Keratinocyte (primary cell): ENCODE measurements at regions not wholly inside any gene's neighbourhood (a gene's known extent, or its start where the extent isn't known, plus 50 kb on each side); places are given as distances from the start of the nearest gene placed in this dataset.

Source experiments
- DNase-seq: peaks from one replicate; pipeline ENCODE4 v3.0.0-alpha.2; 2011; ENCODE audit warnings: low read depth, missing footprints, low spot score
- FAIRE-seq: peaks from 2 replicates; lab custom pipeline; 2011; peaks lifted over from hg19 to GRCh38; lab: Jason Lieb, UNC
- H2AFZ ChIP-seq: 2 replicates; pipeline ENCODE4 v1.6.0; 2012; ENCODE audit warnings: low read length, control low read depth, inconsistent platforms; ENCODE audit not compliant: control insufficient read depth
- H3K27ac ChIP-seq: 2 replicates; pipeline ENCODE4 v1.5.1; 2011; ENCODE audit warnings: low read length; ENCODE audit not compliant: control insufficient read depth, insufficient read depth
- H3K27me3 ChIP-seq: 3 replicates; pipeline ENCODE4 v1.6.0; 2011; ENCODE audit warnings: low read length; ENCODE audit not compliant: control insufficient read depth, insufficient read depth; ENCODE audit errors: extremely low read depth
- H3K36me3 ChIP-seq, 2 experiments: 2 replicates in 1 of 2; 3 replicates in 1 of 2; pipeline ENCODE4 v1.5.1; 2011; ENCODE audit warnings: low read length in 2 of 2, mild to moderate bottlenecking in 1 of 2; ENCODE audit not compliant: control insufficient read depth in 2 of 2, insufficient read depth in 2 of 2; ENCODE audit errors: extremely low read depth in 1 of 2
- H3K4me1 ChIP-seq: 3 replicates; pipeline ENCODE4 v1.5.1; 2011; ENCODE audit warnings: low read length; ENCODE audit not compliant: control insufficient read depth, insufficient read depth; ENCODE audit errors: extremely low read depth
- H3K4me2 ChIP-seq: 3 replicates; pipeline ENCODE4 v1.6.0; 2011; ENCODE audit warnings: low read depth, low read length; ENCODE audit not compliant: control insufficient read depth, insufficient read depth; ENCODE audit errors: extremely low read depth
- H3K4me3 ChIP-seq, 3 experiments: fragments of 200-600 bp in 1 of 3; sonication (generic) in 1 of 3; 2 replicates in 2 of 3; 3 replicates in 1 of 3; pipeline ENCODE4 v1.5.1; 2011 to 2016; ENCODE audit warnings: low read length in 3 of 3, mild to moderate bottlenecking in 3 of 3, control low read depth in 2 of 3, inconsistent platforms in 1 of 3, low read depth in 1 of 3, mixed read lengths in 1 of 3, mixed run types in 1 of 3, moderate library complexity in 1 of 3; ENCODE audit not compliant: control insufficient read depth in 2 of 3, insufficient read depth in 2 of 3; ENCODE audit errors: extremely low read depth in 1 of 3
- H3K79me2 ChIP-seq: 2 replicates; pipeline ENCODE4 v1.6.0; 2012; ENCODE audit warnings: low read length; ENCODE audit not compliant: control insufficient read depth, insufficient read depth
- H3K9ac ChIP-seq: 3 replicates; pipeline ENCODE4 v1.6.0; 2011; ENCODE audit warnings: low read length; ENCODE audit not compliant: control insufficient read depth, insufficient read depth; ENCODE audit errors: extremely low read depth
- H3K9me1 ChIP-seq: 3 replicates; pipeline ENCODE4 v1.6.0; 2011; ENCODE audit warnings: low read length; ENCODE audit not compliant: control insufficient read depth, insufficient read depth; ENCODE audit errors: extremely low read depth
- H3K9me3 ChIP-seq: 2 replicates; pipeline ENCODE4 v1.5.1; 2012; ENCODE audit warnings: low read depth, low read length; ENCODE audit not compliant: control insufficient read depth
- H4K20me1 ChIP-seq: 3 replicates; pipeline ENCODE4 v1.6.0; 2011; ENCODE audit warnings: low read length; ENCODE audit not compliant: control insufficient read depth, insufficient read depth; ENCODE audit errors: extremely low read depth
- EZH2 ChIP-seq: IDR thresholded peaks from one replicate; pipeline ENCODE4 v1.6.1; 2012; ENCODE audit warnings: inconsistent platforms, mild to moderate bottlenecking, low read length, moderate library complexity
- dilution Hi-C: fragments of 300-500 bp; cut with MboI; formaldehyde crosslinking; loops from one replicate; pipeline ENCODE4 v1.7.0; 2020; ENCODE audit warnings: low sequenced_read_pairs; ENCODE audit not compliant: extremely low pct_ligation_motif_present
- TF ChIP-seq, protein P1 (sequence below), 3 experiments: IDR thresholded peaks in 1 of 3; conservative IDR thresholded peaks in 1 of 3; optimal IDR thresholded peaks in 1 of 3; 2 replicates in 2 of 3; 3 replicates in 1 of 3; pipeline versions ENCODE3 to v1.5.1; 2011; ENCODE audit warnings: low read length in 3 of 3, mild to moderate bottlenecking in 3 of 3, moderate library complexity in 2 of 3, control low read depth in 1 of 3, inconsistent platforms in 1 of 3; ENCODE audit not compliant: insufficient read depth in 2 of 3; ENCODE audit errors: extremely low read depth in 1 of 3

- dilution Hi-C loops: no loop called here
- no peaks in the 10 kb centered on the region for H3K9me1 ChIP-seq
- DNase-seq: no peak
These were observed 409.4 kb upstream of the PPP2R3A start for GRCh38 chr3:135556174-135556573.

GRCh38 chr3:135558150-135558783 is 407.3 kb upstream of the PPP2R3A start:
- FAIRE-seq (no peak), DNase-seq (no peak)
- Histone ChIP-seq H3K9me1 (no peaks in the 10 kb centered on the region), H3K9ac (no peak overlapping the region), H3K4me1 (no peaks in the 10 kb centered on the region), H3K27ac (no peak overlapping the region), H3K36me3 (no peaks in the 10 kb centered on the region), H3K4me3 (no peak overlapping the region), H4K20me1 (no peaks in the 10 kb centered on the region), H2AFZ (no peak overlapping the region), H3K4me2 (no peak overlapping the region), H3K27me3 (no peaks in the 10 kb centered on the region), H3K9me3 (no peaks in the 10 kb centered on the region), H3K79me2 (no peaks in the 10 kb centered on the region)
- TF ChIP-seq, protein P1, sequence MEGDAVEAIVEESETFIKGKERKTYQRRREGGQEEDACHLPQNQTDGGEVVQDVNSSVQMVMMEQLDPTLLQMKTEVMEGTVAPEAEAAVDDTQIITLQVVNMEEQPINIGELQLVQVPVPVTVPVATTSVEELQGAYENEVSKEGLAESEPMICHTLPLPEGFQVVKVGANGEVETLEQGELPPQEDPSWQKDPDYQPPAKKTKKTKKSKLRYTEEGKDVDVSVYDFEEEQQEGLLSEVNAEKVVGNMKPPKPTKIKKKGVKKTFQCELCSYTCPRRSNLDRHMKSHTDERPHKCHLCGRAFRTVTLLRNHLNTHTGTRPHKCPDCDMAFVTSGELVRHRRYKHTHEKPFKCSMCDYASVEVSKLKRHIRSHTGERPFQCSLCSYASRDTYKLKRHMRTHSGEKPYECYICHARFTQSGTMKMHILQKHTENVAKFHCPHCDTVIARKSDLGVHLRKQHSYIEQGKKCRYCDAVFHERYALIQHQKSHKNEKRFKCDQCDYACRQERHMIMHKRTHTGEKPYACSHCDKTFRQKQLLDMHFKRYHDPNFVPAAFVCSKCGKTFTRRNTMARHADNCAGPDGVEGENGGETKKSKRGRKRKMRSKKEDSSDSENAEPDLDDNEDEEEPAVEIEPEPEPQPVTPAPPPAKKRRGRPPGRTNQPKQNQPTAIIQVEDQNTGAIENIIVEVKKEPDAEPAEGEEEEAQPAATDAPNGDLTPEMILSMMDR (optimal IDR thresholded peaks at IDR 0.05 in 1 of 3, IDR thresholded peaks at IDR 0.05 in 1 of 3, conservative IDR thresholded peaks at IDR 0.05 in 1 of 3; ENCODE audit: extremely low read depth in 1 of 3, insufficient read depth in 2 of 3, low read length in 3 of 3): no peak
- no peak for TF ChIP-seq EZH2
- dilution Hi-C loops: no loop called here

More at GRCh38 chr3:135556174-135556573, 409.4 kb upstream of the PPP2R3A start:
- Histone ChIP-seq H3K36me3 (no peaks in the 10 kb centered on the region), H3K27ac (no peak overlapping the region), H3K4me2 (no peak overlapping the region), H3K27me3 (no peaks in the 10 kb centered on the region), H3K4me3 (no peak overlapping the region), H3K9ac (no peak overlapping the region), H3K4me1 (no peaks in the 10 kb centered on the region), H3K79me2 (no peaks in the 10 kb centered on the region), H4K20me1 (no peaks in the 10 kb centered on the region), H3K9me3 (no peaks in the 10 kb centered on the region), H2AFZ (no peak overlapping the region)
- TF ChIP-seq, protein P1 (optimal IDR thresholded peaks at IDR 0.05 in 1 of 3, IDR thresholded peaks at IDR 0.05 in 1 of 3, conservative IDR thresholded peaks at IDR 0.05 in 1 of 3; ENCODE audit: extremely low read depth in 1 of 3, insufficient read depth in 2 of 3, low read length in 3 of 3): no peak
- TF ChIP-seq EZH2: no peak
- no peak for FAIRE-seq
